HepG2 (cell line): ENCODE measurements at regions not wholly inside any gene's neighbourhood (a gene's known extent, or its start where the extent isn't known, plus 50 kb on each side); places are given as distances from the start of the nearest gene placed in this dataset.

Experiments
- CTCF ChIP-seq: sonication (generic); formaldehyde crosslinking; IDR thresholded peaks from 2 replicates; pipeline ENCODE4 v1.5.0; 2020; ENCODE audit warnings: mild to moderate bottlenecking, missing genetic modification reagents, moderate library complexity
- EZH2 ChIP-seq: conservative IDR thresholded peaks from 2 replicates; pipeline ENCODE4 v1.6.1; 2012; ENCODE audit warnings: mild to moderate bottlenecking, low read depth, low read length, moderate library complexity
- KAT2B ChIP-seq: fragments of 150-350 bp; IDR thresholded peaks from 2 replicates; pipeline ENCODE4 v1.6.1; 2014; ENCODE audit warnings: low read depth, low read length, borderline replicate concordance
- MAFK ChIP-seq, 2 experiments: IDR thresholded peaks in 1 of 2; conservative IDR thresholded peaks in 1 of 2; 2 replicates each; pipeline ENCODE4 v1.6.1; 2011; ENCODE audit warnings: improper control_type of control experiment in 2 of 2, low read length in 2 of 2
- MTA1 ChIP-seq: sonication (generic); formaldehyde crosslinking; IDR thresholded peaks from 2 replicates; pipeline ENCODE4 v1.4.0; 2020; ENCODE audit warnings: missing genetic modification reagents, mild to moderate bottlenecking, borderline replicate concordance
- MYC ChIP-seq: sonication (generic); formaldehyde crosslinking; IDR thresholded peaks from 2 replicates; pipeline ENCODE4 v1.9.0; 2021; ENCODE audit warnings: missing genetic modification reagents, borderline replicate concordance
- NR1H2 ChIP-seq: sonication (generic); formaldehyde crosslinking; IDR thresholded peaks from 2 replicates; pipeline ENCODE4 v1.8.1; 2022; ENCODE audit warnings: low read depth, missing genetic modification reagents, borderline replicate concordance
- POLR2A ChIP-seq, 2 experiments: IDR thresholded peaks; 2 replicates each; pipeline ENCODE4 v1.6.1; 2011; ENCODE audit warnings: low read depth in 2 of 2, low read length in 2 of 2, mild to moderate bottlenecking in 1 of 2, moderate library complexity in 1 of 2; ENCODE audit not compliant: insufficient read depth in 1 of 2
- SIN3A ChIP-seq: IDR thresholded peaks from 2 replicates; pipeline ENCODE4 v1.6.1; 2011; ENCODE audit warnings: low read depth, mild to moderate bottlenecking, control low read depth, low read length, borderline replicate concordance
- ZFX ChIP-seq: sonication (generic); formaldehyde crosslinking; IDR thresholded peaks from 2 replicates; pipeline ENCODE4 v1.4.0; 2020; ENCODE audit warnings: mild to moderate bottlenecking, low read depth, missing genetic modification reagents, moderate library complexity
- ZNF558 ChIP-seq: sonication (generic); formaldehyde crosslinking; IDR thresholded peaks from 2 replicates; pipeline ENCODE4 v1.9.0; 2022; ENCODE audit warnings: mild to moderate bottlenecking, missing genetic modification reagents, borderline replicate concordance

GRCh38 chr3:153619268-153619667, 457.2 kb downstream of the RAP2B start:
- no peak for TF ChIP-seq CTCF (CRISPR knock-in tag)
- TF ChIP-seq MYC (CRISPR knock-in tag), result no peak
- no peak for TF ChIP-seq ZFX
- no peak for TF ChIP-seq MTA1
- no peak for TF ChIP-seq POLR2A (IDR thresholded peaks at IDR 0.05; ENCODE audit: insufficient read depth in 1 of 2, low read depth in 2 of 2, low read length in 2 of 2)
- no peak for TF ChIP-seq EZH2
- TF ChIP-seq SIN3A, result no peak
- TF ChIP-seq KAT2B, result no peak
- TF ChIP-seq MAFK (conservative IDR thresholded peaks at IDR 0.05 in 1 of 2, IDR thresholded peaks at IDR 0.05 in 1 of 2; ENCODE audit: low read length in 2 of 2), result no peak
- TF ChIP-seq NR1H2 (CRISPR knock-in tag), result no peak
- no peak for TF ChIP-seq ZNF558
